K562 (cell line): ENCODE measurements at regions not wholly inside any gene's neighbourhood (a gene's known extent, or its start where the extent isn't known, plus 50 kb on each side); places are given as distances from the start of the nearest gene placed in this dataset.

Experiments
- ATF1 ChIP-seq, 2 experiments: fragments of 450-650 bp in 1 of 2; IDR thresholded peaks; 2 replicates each; pipeline ENCODE4 v1.6.1; 2016; ENCODE audit warnings: missing compliant biosample characterization in 1 of 2, missing genetic modification characterization in 1 of 2
- ETV1 ChIP-seq: fragments of 450-650 bp; conservative IDR thresholded peaks from 2 replicates; pipeline ENCODE4 v1.6.1; 2016; ENCODE audit warnings: missing genetic modification characterization, control low read depth, low read depth, missing compliant biosample characterization
- MEF2A ChIP-seq: IDR thresholded peaks from 2 replicates; pipeline ENCODE4 v1.6.1; 2011; ENCODE audit warnings: low read depth, mild to moderate bottlenecking, low read length, moderate library complexity; ENCODE audit not compliant: control insufficient read depth
- MITF ChIP-seq: IDR thresholded peaks from 2 replicates; pipeline ENCODE4 v1.6.1; 2014; ENCODE audit warnings: antibody characterized with exemption
- NEUROD1 ChIP-seq: fragments of 150-350 bp; IDR thresholded peaks from 2 replicates; pipeline ENCODE4 v1.6.1; 2014; ENCODE audit warnings: borderline replicate concordance, low read length, low read depth; ENCODE audit not compliant: partially characterized antibody
- NRF1 ChIP-seq, 2 experiments: fragments of 450-650 bp; IDR thresholded peaks in 1 of 2; conservative IDR thresholded peaks in 1 of 2; 2 replicates each; pipeline ENCODE4 v1.6.1; 2014; ENCODE audit warnings: mild to moderate bottlenecking in 2 of 2
- RNF2 ChIP-seq: sonication (generic); IDR thresholded peaks from 2 replicates; pipeline ENCODE4 v1.6.1; 2016
- SMARCC2 ChIP-seq: fragments of 450-650 bp; IDR thresholded peaks from 2 replicates; pipeline ENCODE4 v1.6.1; 2017; ENCODE audit warnings: antibody characterized with exemption, moderate library complexity, mild to moderate bottlenecking, low read depth
- TAF1 ChIP-seq: IDR thresholded peaks from 2 replicates; pipeline ENCODE4 v1.6.1; 2011; ENCODE audit warnings: mild to moderate bottlenecking, low read length, moderate library complexity; ENCODE audit not compliant: insufficient read depth, control insufficient read depth, severe bottlenecking; ENCODE audit errors: extremely low read depth
- TCF3 ChIP-seq: sonication (generic); formaldehyde crosslinking; IDR thresholded peaks from 2 replicates; pipeline ENCODE4 v1.4.0; 2020; ENCODE audit warnings: mild to moderate bottlenecking, missing genetic modification reagents
- THRB ChIP-seq: fragments of 450-650 bp; formaldehyde crosslinking; conservative IDR thresholded peaks from 2 replicates; pipeline ENCODE4 v1.4.0; 2022; ENCODE audit warnings: mild to moderate bottlenecking, missing genetic modification characterization
- ZBTB17 ChIP-seq: fragments of 450-650 bp; formaldehyde crosslinking; IDR thresholded peaks from 2 replicates; pipeline ENCODE4 v1.4.0; 2020; ENCODE audit warnings: mild to moderate bottlenecking
- ZBTB7A ChIP-seq: IDR thresholded peaks from 2 replicates; pipeline ENCODE4 v1.6.1; 2011; ENCODE audit warnings: low read depth, mild to moderate bottlenecking, low read length, moderate library complexity, borderline replicate concordance; ENCODE audit not compliant: control insufficient read depth
- ZC3H11A ChIP-seq: IDR thresholded peaks from 2 replicates; pipeline ENCODE4 v1.6.1; 2012; ENCODE audit warnings: low read depth, low read length, improper control_type of control experiment
- ZEB2 ChIP-seq: fragments of 450-650 bp; IDR thresholded peaks from 2 replicates; pipeline ENCODE4 v1.6.1; 2016
- ZFP1 ChIP-seq: fragments of 450-650 bp; formaldehyde crosslinking; IDR thresholded peaks from 2 replicates; pipeline ENCODE4 v1.4.0; 2020; ENCODE audit warnings: mild to moderate bottlenecking, mixed read lengths
- ZFX ChIP-seq: sonication (generic); formaldehyde crosslinking; IDR thresholded peaks from 2 replicates; pipeline ENCODE4 v1.8.0; 2022; ENCODE audit warnings: mild to moderate bottlenecking, missing genetic modification reagents, moderate library complexity
- ZMIZ1 ChIP-seq, 2 experiments: fragments of 150-350 bp in 1 of 2; IDR thresholded peaks; 2 replicates each; pipeline ENCODE4 v1.6.1; 2012 to 2016; ENCODE audit warnings: low read depth in 2 of 2, low read length in 2 of 2, mild to moderate bottlenecking in 1 of 2, moderate library complexity in 1 of 2
- ZNF165 ChIP-seq: fragments of 250-450 bp; sonication (Bioruptor Pico); IDR thresholded peaks from 2 replicates; pipeline ENCODE4 v1.4.0; 2020; ENCODE audit warnings: borderline replicate concordance
- ZNF57 ChIP-seq: fragments of 450-650 bp; formaldehyde crosslinking; IDR thresholded peaks from 2 replicates; pipeline ENCODE4 v1.4.0; 2020; ENCODE audit warnings: mild to moderate bottlenecking, moderate library complexity
- ZNF764 ChIP-seq: fragments of 250-450 bp; sonication (Bioruptor Pico); IDR thresholded peaks from 2 replicates; pipeline ENCODE4 v1.4.0; 2020; ENCODE audit warnings: low read depth, mild to moderate bottlenecking, moderate library complexity
- ZNF780A ChIP-seq: fragments of 250-450 bp; sonication (Bioruptor Pico); IDR thresholded peaks from 2 replicates; pipeline ENCODE4 v1.5.0; 2021; ENCODE audit warnings: mild to moderate bottlenecking

- TF ChIP-seq ZMIZ1 (IDR thresholded peaks at IDR 0.05; ENCODE audit: low read depth in 2 of 2, low read length in 2 of 2) (0 out of 4 replicates have a peak, but pooled peaks of 1 of the 2 experiments have one; percentile 42), MITF (peak; percentile 73; the same call in 1 of the 2 replicates), ZNF57 (CRISPR knock-in tag) (no peak), ZNF165 (CRISPR knock-in tag) (no peak), ZEB2 (no peak; the same call in none of the 2 replicates), RNF2 (no peak; the same call in 1 of the 2 replicates), NEUROD1 (no peak), ZNF764 (0 out of 2 replicates have a peak, but pooled peaks have one; percentile 19), ZFP1 (CRISPR knock-in tag) (no peak), TAF1 (peak; percentile 68), ZFX (CRISPR knock-in tag) (no peak), MEF2A (0 out of 2 replicates have a peak, but pooled peaks have one; percentile 19), ZC3H11A (no peak), ETV1 (tag) (peak; percentile 86), ZNF780A (CRISPR knock-in tag) (no peak), NRF1 (conservative IDR thresholded peaks at IDR 0.05 in 1 of 2, IDR thresholded peaks at IDR 0.05 in 1 of 2) (peak; percentile 49 to 66), THRB (CRISPR knock-in tag) (no peak), ZBTB7A (peak; percentile 44; the same call in 1 of the 2 replicates), ZBTB17 (CRISPR knock-in tag) (no peak), ATF1 (CRISPR knock-in tag; IDR thresholded peaks at IDR 0.05) (no peak), ATF1 (tag; IDR thresholded peaks at IDR 0.05) (peak; percentile 66), TCF3 (CRISPR knock-in tag) (0 out of 2 replicates have a peak, but pooled peaks have one; percentile 15), SMARCC2 (peak; percentile 53; the same call in 1 of the 2 replicates)
Observed at GRCh38 chr6:137811121-137811915, 55.7 kb upstream of the TNFAIP3 start (continued).
